ENCODE measurements at regions not wholly inside any gene's neighbourhood (a gene's known extent, or its start where the extent isn't known, plus 50 kb on each side); places are given as distances from the start of the nearest gene placed in this dataset.

GRCh38 chr5:68431186-68431585, 215.6 kb downstream of the PIK3R1 start:
- no peak for DNase-seq (ENCODE audit: low spot score)

GRCh38 chr5:68431601-68432337, 216.2 kb downstream of the PIK3R1 start:
- no peak for DNase-seq (ENCODE audit: low spot score)

- no peak for DNase-seq (ENCODE audit: low spot score)
Measured at GRCh38 chr5:68432682-68433081, 217.1 kb downstream of the PIK3R1 start.

GRCh38 chr5:68433526-68433922, 218.0 kb downstream of the PIK3R1 start:
- no peak for DNase-seq (ENCODE audit: low spot score)

- DNase-seq (ENCODE audit: low spot score) = peak; percentile 97
Measured at GRCh38 chr5:68433923-68434879, 218.6 kb downstream of the PIK3R1 start.

GRCh38 chr5:68435611-68436010, 220.1 kb downstream of the PIK3R1 start:
- no peak for DNase-seq (ENCODE audit: low spot score)

- DNase-seq (ENCODE audit: low spot score) = no peak
Measured at GRCh38 chr5:68436686-68437520, 221.3 kb downstream of the PIK3R1 start.

- DNase-seq (ENCODE audit: low spot score) = no peak
Measured at GRCh38 chr5:68438876-68439275, 223.3 kb downstream of the PIK3R1 start.

- DNase-seq (ENCODE audit: low spot score) = no peak
Measured at GRCh38 chr5:68440245-68440644, 224.7 kb downstream of the PIK3R1 start.

GRCh38 chr5:68440651-68441050, 225.1 kb downstream of the PIK3R1 start:
- no peak for DNase-seq (ENCODE audit: low spot score)

GRCh38 chr5:68441309-68442073, 225.9 kb downstream of the PIK3R1 start:
- no peak for DNase-seq (ENCODE audit: low spot score)

GRCh38 chr5:68443091-68443490, 227.5 kb downstream of the PIK3R1 start:
- DNase-seq (ENCODE audit: low spot score) = no peak

GRCh38 chr5:68444048-68444447, 228.5 kb downstream of the PIK3R1 start:
- DNase-seq (ENCODE audit: low spot score) = no peak

GRCh38 chr5:68444833-68445232, 229.3 kb downstream of the PIK3R1 start:
- DNase-seq (ENCODE audit: low spot score) = no peak

GRCh38 chr5:68445257-68446069, 229.9 kb downstream of the PIK3R1 start:
- DNase-seq (ENCODE audit: low spot score) = no peak

GRCh38 chr5:68446070-68446357, 230.5 kb downstream of the PIK3R1 start:
- no peak for DNase-seq (ENCODE audit: low spot score)

GRCh38 chr5:68446487-68446894, 230.9 kb downstream of the PIK3R1 start:
- DNase-seq (ENCODE audit: low spot score) = no peak

- DNase-seq (ENCODE audit: low spot score) = no peak
Measured at GRCh38 chr5:68447136-68447929, 231.8 kb downstream of the PIK3R1 start.

GRCh38 chr5:68449380-68449779, 233.8 kb downstream of the PIK3R1 start:
- no peak for DNase-seq (ENCODE audit: low spot score)

Measured in kidney capillary endothelial cell (primary cell).